Peyer's patch (tissue), 4 donors: ENCODE measurements at regions not wholly inside any gene's neighbourhood (a gene's known extent, or its start where the extent isn't known, plus 50 kb on each side); places are given as distances from the start of the nearest gene placed in this dataset.

Experiments used
- DNase-seq, 3 donors: peaks; one replicate each; pipeline ENCODE4 v3.0.0-alpha.2; 2017 to 2019
- H3K27ac ChIP-seq, 4 donors: fragments of 200-600 bp; sonication (generic); one replicate each; pipeline ENCODE4 v1.5.1; 2016 to 2019
- H3K27me3 ChIP-seq, 2 donors: fragments of 200-600 bp; sonication (generic); one replicate each; pipeline ENCODE4 v1.5.1; 2019
- H3K36me3 ChIP-seq, 3 donors: fragments of 200-600 bp; sonication (generic); one replicate each; pipeline ENCODE4 v1.5.1; 2016 to 2019
- H3K4me1 ChIP-seq, 4 donors: fragments of 200-600 bp; sonication (generic); one replicate each; pipeline ENCODE4 v1.5.1; 2016 to 2019
- H3K4me3 ChIP-seq, 4 donors: fragments of 200-600 bp; sonication (generic); 1 replicate in 3 of 4; 2 replicates in 1 of 4; pipeline ENCODE4 v1.5.1; 2016 to 2019; ENCODE audit warnings: mild to moderate bottlenecking in 1 of 4
- H3K9me3 ChIP-seq, 4 donors: fragments of 200-600 bp; sonication (generic); one replicate each; pipeline ENCODE4 v1.5.1; 2016 to 2019; ENCODE audit warnings: mild to moderate bottlenecking in 1 of 4
- POLR2A ChIP-seq, 2 donors: fragments of 450-650 bp; IDR thresholded peaks; one replicate each; pipeline ENCODE4 v1.5.1; 2017; ENCODE audit warnings: antibody characterized with exemption in 2 of 2, mild to moderate bottlenecking in 2 of 2, moderate library complexity in 2 of 2
- TF ChIP-seq, protein P1 (sequence below), 6 experiments: fragments of 450-650 bp in 4 of 6; fragments of 200-600 bp in 2 of 6; sonication (generic) in 1 of 6; IDR thresholded peaks; one replicate each; pipeline ENCODE4 v1.5.1; 2017 to 2019; ENCODE audit warnings: antibody characterized with exemption in 6 of 6, mild to moderate bottlenecking in 3 of 6, moderate library complexity in 1 of 6

DNA sequence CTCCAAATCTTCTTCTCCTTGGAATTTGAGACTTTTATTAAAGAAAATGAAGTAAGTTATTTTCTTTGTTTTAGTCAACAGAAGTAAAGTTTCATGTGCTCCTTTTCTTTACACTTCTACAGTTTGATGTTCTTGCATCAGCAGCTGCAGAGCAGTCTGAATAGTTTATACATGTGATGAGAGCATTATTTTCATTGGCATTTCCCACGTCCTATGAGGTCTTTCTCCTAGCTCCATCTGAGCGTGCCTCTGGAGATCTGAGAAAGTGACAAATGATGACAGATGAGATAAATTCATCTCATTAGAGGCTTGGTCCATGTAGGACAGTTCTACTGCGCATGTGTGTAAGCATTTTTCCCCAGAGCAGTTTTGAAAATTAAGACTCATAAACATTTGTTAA, 1290.0 kb downstream of the UQCRFS1 start:
- no peak overlapping the region for H3K4me3 ChIP-seq
- no peaks in the 10 kb centered on the region for H3K4me1 ChIP-seq
- H3K36me3 ChIP-seq = no peaks in the 10 kb centered on the region
- H3K27me3 ChIP-seq = no peaks in the 10 kb centered on the region
- H3K27ac ChIP-seq = no peak overlapping the region
- H3K9me3 ChIP-seq = no peaks in the 10 kb centered on the region
- TF ChIP-seq, protein P1, sequence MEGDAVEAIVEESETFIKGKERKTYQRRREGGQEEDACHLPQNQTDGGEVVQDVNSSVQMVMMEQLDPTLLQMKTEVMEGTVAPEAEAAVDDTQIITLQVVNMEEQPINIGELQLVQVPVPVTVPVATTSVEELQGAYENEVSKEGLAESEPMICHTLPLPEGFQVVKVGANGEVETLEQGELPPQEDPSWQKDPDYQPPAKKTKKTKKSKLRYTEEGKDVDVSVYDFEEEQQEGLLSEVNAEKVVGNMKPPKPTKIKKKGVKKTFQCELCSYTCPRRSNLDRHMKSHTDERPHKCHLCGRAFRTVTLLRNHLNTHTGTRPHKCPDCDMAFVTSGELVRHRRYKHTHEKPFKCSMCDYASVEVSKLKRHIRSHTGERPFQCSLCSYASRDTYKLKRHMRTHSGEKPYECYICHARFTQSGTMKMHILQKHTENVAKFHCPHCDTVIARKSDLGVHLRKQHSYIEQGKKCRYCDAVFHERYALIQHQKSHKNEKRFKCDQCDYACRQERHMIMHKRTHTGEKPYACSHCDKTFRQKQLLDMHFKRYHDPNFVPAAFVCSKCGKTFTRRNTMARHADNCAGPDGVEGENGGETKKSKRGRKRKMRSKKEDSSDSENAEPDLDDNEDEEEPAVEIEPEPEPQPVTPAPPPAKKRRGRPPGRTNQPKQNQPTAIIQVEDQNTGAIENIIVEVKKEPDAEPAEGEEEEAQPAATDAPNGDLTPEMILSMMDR (IDR thresholded peaks at IDR 0.05) = no peak
- no peak for TF ChIP-seq POLR2A (IDR thresholded peaks at IDR 0.05)
- no peak for DNase-seq

DNA sequence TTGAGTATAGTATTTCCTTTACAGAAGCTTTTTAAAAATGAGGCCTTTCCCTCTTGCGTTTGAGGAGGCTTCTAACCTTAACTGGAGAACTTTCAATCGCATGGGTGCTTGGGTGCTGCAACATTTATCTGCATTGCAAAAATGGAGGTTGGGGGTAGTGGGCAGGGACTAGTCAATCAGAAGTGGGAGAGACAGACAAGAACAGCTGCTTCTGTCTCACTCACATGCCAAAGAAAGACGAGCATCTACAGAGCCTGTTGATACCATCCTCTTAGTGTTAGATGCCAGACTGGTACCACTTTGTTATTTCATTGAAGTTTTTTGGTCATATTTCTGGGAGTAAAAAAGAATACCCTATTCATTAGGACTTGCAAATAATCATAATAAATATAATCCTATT, 1292.2 kb downstream of the UQCRFS1 start:
- no peaks in the 10 kb centered on the region for H3K36me3 ChIP-seq
- H3K27ac ChIP-seq = no peak overlapping the region
- TF ChIP-seq, protein P1 (IDR thresholded peaks at IDR 0.05) = no peak
- TF ChIP-seq POLR2A (IDR thresholded peaks at IDR 0.05) = no peak
- no peaks in the 10 kb centered on the region for H3K27me3 ChIP-seq
- H3K4me3 ChIP-seq = no peak overlapping the region
- no peak for DNase-seq
- H3K4me1 ChIP-seq = no peaks in the 10 kb centered on the region
- H3K9me3 ChIP-seq = no peaks in the 10 kb centered on the region

DNA sequence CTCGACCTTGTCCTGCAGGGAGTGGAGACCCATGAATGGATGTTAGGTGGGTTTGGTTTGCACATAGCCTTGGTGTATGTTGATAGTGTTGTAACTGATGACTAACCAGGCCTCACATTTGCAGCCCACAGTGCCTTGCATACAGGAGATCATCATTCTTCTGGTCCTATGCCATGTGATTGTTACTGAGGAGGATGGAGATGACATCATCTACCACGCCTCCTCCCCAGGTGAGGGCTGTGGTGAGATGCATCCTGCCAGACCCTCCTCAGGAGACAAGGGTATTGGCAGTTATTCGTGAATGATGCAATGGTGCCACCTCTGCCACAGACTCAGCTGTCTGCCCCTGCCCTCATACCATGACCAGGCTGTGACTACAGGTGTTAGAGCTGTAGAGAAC, 1294.1 kb downstream of the UQCRFS1 start:
- no peak overlapping the region for H3K27ac ChIP-seq
- H3K27me3 ChIP-seq = no peaks in the 10 kb centered on the region
- no peak for DNase-seq
- no peaks in the 10 kb centered on the region for H3K9me3 ChIP-seq
- no peak overlapping the region for H3K4me3 ChIP-seq
- TF ChIP-seq, protein P1 (IDR thresholded peaks at IDR 0.05) = no peak
- no peak for TF ChIP-seq POLR2A (IDR thresholded peaks at IDR 0.05)
- H3K4me1 ChIP-seq = no peaks in the 10 kb centered on the region
- no peaks in the 10 kb centered on the region for H3K36me3 ChIP-seq

DNA sequence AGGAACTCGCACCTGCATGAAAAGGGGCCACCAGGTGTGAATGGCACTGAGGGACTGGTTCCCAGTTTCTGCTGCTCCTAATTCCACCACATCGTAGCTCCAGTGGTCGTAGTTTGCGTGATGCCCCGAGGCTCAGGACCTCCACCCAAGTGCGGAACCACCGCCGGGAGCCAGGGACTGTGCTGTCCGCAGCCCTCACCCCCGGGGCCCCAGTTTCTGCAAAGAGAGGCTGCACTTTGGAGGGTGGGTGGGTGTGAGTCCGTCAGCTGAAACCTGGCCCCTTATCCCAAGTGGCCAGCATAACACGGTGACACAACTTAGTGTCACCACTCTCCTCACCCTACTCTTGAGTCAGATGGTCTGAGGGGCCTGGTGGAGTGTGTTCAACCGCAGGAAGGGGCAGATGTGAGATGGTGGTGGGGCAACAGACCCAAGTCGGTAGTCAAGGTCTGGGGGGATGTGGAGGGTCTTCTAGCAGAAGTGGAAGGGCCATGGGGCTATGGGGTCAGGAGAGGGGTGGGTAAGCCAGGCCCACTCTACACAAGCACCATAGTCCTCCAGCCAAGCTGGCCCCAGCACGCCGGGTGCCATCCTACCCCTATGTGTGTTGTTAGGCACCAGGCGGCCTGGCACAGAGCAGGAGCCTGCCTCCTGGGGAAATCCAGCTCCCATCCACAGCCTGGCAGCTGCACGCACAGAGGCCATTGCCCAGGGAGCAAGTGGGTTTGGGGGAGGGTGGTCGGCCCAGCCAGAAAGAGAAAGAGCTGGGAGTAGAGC, 1301.6 kb downstream of the UQCRFS1 start:
- DNase-seq = no peak
- H3K27ac ChIP-seq = no peak overlapping the region
- no peak overlapping the region for H3K4me3 ChIP-seq
- H3K36me3 ChIP-seq = no peaks in the 10 kb centered on the region
- no peak for TF ChIP-seq POLR2A (IDR thresholded peaks at IDR 0.05)
- TF ChIP-seq, protein P1 (IDR thresholded peaks at IDR 0.05) = no peak
- H3K9me3 ChIP-seq = peaks cover 0 to 6% (median 0%) of the 10 kb centered on the region in 4 donors
- H3K27me3 ChIP-seq = no peaks in the 10 kb centered on the region
- no peaks in the 10 kb centered on the region for H3K4me1 ChIP-seq

DNA sequence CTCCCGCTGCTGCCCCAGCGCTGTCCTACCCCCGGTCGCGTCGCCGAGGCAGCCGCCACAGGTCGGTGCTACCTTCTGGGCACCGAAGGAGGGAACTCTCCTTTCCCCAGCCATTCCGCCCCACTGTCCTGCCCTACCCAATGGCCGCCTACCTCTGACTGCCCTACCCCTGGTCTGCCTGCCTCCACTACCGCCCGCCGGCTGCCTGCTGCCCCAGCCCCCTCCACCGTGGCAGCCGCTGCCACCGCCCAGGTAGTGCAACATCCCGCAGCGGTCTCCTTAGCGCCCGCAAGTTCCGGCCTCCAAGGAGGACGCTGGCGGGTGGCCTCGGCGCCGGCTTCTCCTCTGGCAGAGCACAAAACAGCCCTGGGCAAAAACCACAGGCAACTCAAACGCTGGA, 1303.1 kb downstream of the UQCRFS1 start:
- H3K9me3 ChIP-seq = peaks cover 0 to 6% (median 0%) of the 10 kb centered on the region in 4 donors
- H3K4me1 ChIP-seq = no peaks in the 10 kb centered on the region
- H3K36me3 ChIP-seq = no peaks in the 10 kb centered on the region
- DNase-seq = no peak
- no peaks in the 10 kb centered on the region for H3K27me3 ChIP-seq
- no peak overlapping the region for H3K4me3 ChIP-seq
- H3K27ac ChIP-seq = no peak overlapping the region
- TF ChIP-seq, protein P1 (IDR thresholded peaks at IDR 0.05) = no peak
- TF ChIP-seq POLR2A (IDR thresholded peaks at IDR 0.05) = no peak
